ENCODE measurements at regions not wholly inside any gene's neighbourhood (a gene's known extent, or its start where the extent isn't known, plus 50 kb on each side); places are given as distances from the start of the nearest gene placed in this dataset.

GRCh38 chr7:118298771-118299170, 74.3 kb downstream of the ANKRD7 start:
- H3K27ac Mint-ChIP-seq = no peak overlapping the region
- no peaks in the 10 kb centered on the region for H3K4me1 Mint-ChIP-seq
- H3K27me3 Mint-ChIP-seq = peaks cover 2% of the 10 kb centered on the region
- DNase-seq = no peak
- no peaks in the 10 kb centered on the region for H3K36me3 Mint-ChIP-seq (ENCODE audit: low read depth)
- H3K9me3 ChIP-seq (ENCODE audit: control insufficient read depth, low read length, poor library complexity, severe bottlenecking) = no peaks in the 10 kb centered on the region
- H3K4me3 Mint-ChIP-seq = no peak overlapping the region
- ATAC-seq = no peak

- peaks cover 10% of the 10 kb centered on the region for H3K27me3 Mint-ChIP-seq
- H3K36me3 Mint-ChIP-seq (ENCODE audit: low read depth) = no peaks in the 10 kb centered on the region
Observed at GRCh38 chr7:118300177-118300576, 75.7 kb downstream of the ANKRD7 start.

GRCh38 chr7:118304100-118304499, 79.6 kb downstream of the ANKRD7 start:
- Mint-ChIP-seq H3K4me1 (no peaks in the 10 kb centered on the region), H3K27me3 (peaks cover 10% of the 10 kb centered on the region), H3K4me3 (no peak overlapping the region), H3K36me3 (ENCODE audit: low read depth) (no peaks in the 10 kb centered on the region), H3K27ac (no peak overlapping the region)
- DNase-seq = no peak
- no peaks in the 10 kb centered on the region for H3K9me3 ChIP-seq (ENCODE audit: control insufficient read depth, low read length, poor library complexity, severe bottlenecking)
- no peak for ATAC-seq

More at GRCh38 chr7:118300177-118300576, 75.7 kb downstream of the ANKRD7 start:
- ATAC-seq (no peak), DNase-seq (no peak)
- Mint-ChIP-seq H3K4me1 (no peaks in the 10 kb centered on the region), H3K4me3 (no peak overlapping the region), H3K27ac (no peak overlapping the region)
- no peaks in the 10 kb centered on the region for H3K9me3 ChIP-seq (ENCODE audit: control insufficient read depth, low read length, poor library complexity, severe bottlenecking)

GRCh38 chr7:118305671-118306070, 81.2 kb downstream of the ANKRD7 start:
- no peak for ATAC-seq
- Mint-ChIP-seq H3K36me3 (ENCODE audit: low read depth) (no peaks in the 10 kb centered on the region), H3K27me3 (peaks cover 10% of the 10 kb centered on the region), H3K4me1 (no peaks in the 10 kb centered on the region), H3K27ac (no peak overlapping the region), H3K4me3 (no peak overlapping the region)
- no peak for DNase-seq
- H3K9me3 ChIP-seq (ENCODE audit: control insufficient read depth, low read length, poor library complexity, severe bottlenecking) = no peaks in the 10 kb centered on the region

GRCh38 chr7:118306771-118307170, 82.3 kb downstream of the ANKRD7 start:
- Mint-ChIP-seq H3K27me3 (peaks cover 10% of the 10 kb centered on the region), H3K4me3 (no peak overlapping the region), H3K36me3 (ENCODE audit: low read depth) (no peaks in the 10 kb centered on the region), H3K4me1 (no peaks in the 10 kb centered on the region), H3K27ac (no peak overlapping the region)
- ATAC-seq (no peak), DNase-seq (no peak)
- H3K9me3 ChIP-seq (ENCODE audit: control insufficient read depth, low read length, poor library complexity, severe bottlenecking) = no peaks in the 10 kb centered on the region

- ATAC-seq = no peak
- no peak overlapping the region for H3K27ac Mint-ChIP-seq
Observed at GRCh38 chr7:118311121-118311836, 86.8 kb downstream of the ANKRD7 start.

GRCh38 chr7:118312051-118312450, 87.5 kb downstream of the ANKRD7 start:
- no peak overlapping the region for H3K4me3 Mint-ChIP-seq
- H3K27ac Mint-ChIP-seq = no peak overlapping the region
- H3K27me3 Mint-ChIP-seq = no peaks in the 10 kb centered on the region
- H3K36me3 Mint-ChIP-seq (ENCODE audit: low read depth) = no peaks in the 10 kb centered on the region
- ATAC-seq (no peak), DNase-seq (no peak)
- H3K4me1 Mint-ChIP-seq = no peaks in the 10 kb centered on the region
- no peaks in the 10 kb centered on the region for H3K9me3 ChIP-seq (ENCODE audit: control insufficient read depth, low read length, poor library complexity, severe bottlenecking)

More at GRCh38 chr7:118311121-118311836, 86.8 kb downstream of the ANKRD7 start:
- no peaks in the 10 kb centered on the region for H3K4me1 Mint-ChIP-seq
- DNase-seq = no peak
- no peaks in the 10 kb centered on the region for H3K9me3 ChIP-seq (ENCODE audit: control insufficient read depth, low read length, poor library complexity, severe bottlenecking)
- H3K36me3 Mint-ChIP-seq (ENCODE audit: low read depth) = no peaks in the 10 kb centered on the region
- no peak overlapping the region for H3K4me3 Mint-ChIP-seq
- H3K27me3 Mint-ChIP-seq = no peaks in the 10 kb centered on the region

DNA sequence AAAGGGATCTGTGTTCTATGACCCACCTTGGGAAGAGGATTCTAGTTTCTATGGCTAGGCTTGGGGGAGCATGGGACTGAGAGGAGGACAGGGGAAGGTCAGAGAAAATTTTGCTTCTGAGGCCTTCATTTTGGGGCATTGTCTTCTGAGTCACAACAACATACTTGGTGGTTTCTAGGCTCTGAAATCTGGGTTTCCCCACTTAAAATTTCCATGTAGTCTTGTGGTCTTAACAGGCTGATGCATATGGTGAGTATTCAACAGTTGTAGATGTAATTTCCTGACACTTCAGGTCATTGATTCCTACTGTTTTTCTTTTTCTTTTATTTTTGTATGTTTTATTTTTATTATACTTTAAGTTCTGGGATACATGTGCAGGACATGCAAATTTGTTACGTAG, 88.5 kb downstream of the ANKRD7 start:
- H3K27me3 Mint-ChIP-seq = no peaks in the 10 kb centered on the region
- H3K36me3 Mint-ChIP-seq (ENCODE audit: low read depth) = no peaks in the 10 kb centered on the region
- H3K4me3 Mint-ChIP-seq = no peak overlapping the region
- ATAC-seq (no peak), DNase-seq (no peak)
- no peaks in the 10 kb centered on the region for H3K4me1 Mint-ChIP-seq
- H3K9me3 ChIP-seq (ENCODE audit: control insufficient read depth, low read length, poor library complexity, severe bottlenecking) = no peaks in the 10 kb centered on the region
- no peak overlapping the region for H3K27ac Mint-ChIP-seq

DNA sequence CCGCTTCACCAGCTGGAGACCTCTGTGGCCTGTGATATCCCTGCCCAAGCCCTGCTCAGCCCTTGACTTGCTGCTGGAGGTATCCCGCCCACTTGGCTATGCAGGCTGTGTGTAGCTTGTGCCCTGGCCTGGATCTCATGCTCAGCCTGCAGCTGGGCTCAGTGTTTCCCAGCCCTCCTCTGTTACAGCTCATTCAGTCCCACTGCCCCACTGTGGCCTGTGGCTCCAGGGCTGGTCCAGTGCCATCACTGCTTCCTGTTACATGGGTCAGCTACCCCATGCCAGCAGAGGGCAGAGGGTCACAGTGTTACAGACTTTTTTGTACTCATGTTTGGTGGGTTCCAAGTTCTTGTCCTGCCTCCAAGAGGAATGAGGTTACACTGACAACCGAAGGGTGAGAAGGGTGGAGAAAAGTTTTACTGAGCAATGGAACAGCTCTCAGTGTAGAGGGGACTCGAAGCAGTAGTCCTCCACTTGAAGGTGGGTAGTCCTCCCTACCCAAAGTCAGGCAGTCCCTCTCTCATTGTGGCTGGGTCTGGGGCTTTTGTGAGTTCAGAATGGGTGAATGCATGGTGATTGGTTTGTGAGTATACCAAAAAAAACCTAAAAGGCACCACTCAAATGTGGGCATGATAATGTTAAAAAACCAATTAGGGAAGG, 100.4 kb downstream of the ANKRD7 start:
- ATAC-seq (no peak), DNase-seq (no peak)
- no peaks in the 10 kb centered on the region for H3K4me1 Mint-ChIP-seq
- no peak overlapping the region for H3K4me3 Mint-ChIP-seq
- H3K36me3 Mint-ChIP-seq (ENCODE audit: low read depth) = peaks cover 2% of the 10 kb centered on the region
- no peaks in the 10 kb centered on the region for H3K9me3 ChIP-seq (ENCODE audit: control insufficient read depth, low read length, poor library complexity, severe bottlenecking)
- H3K27ac Mint-ChIP-seq = no peak overlapping the region
- peaks cover 17% of the 10 kb centered on the region for H3K27me3 Mint-ChIP-seq

DNA sequence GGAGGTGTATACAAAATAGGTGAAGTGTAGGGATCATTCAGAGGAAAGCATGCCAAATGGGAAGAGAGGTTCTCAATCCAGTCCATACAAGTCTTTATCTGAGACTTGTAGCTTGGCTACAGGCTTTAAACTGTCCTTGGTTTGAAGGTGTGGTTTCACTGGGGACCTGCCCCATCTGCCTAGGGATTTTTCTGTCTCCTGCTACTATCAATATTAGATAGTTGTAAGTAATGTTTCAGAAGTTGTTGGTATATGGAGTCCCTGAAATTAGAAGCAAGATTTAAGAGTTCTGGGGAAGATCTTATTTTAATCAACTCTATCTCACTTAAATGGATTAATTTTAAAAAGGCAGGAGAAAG, 100.9 kb downstream of the ANKRD7 start:
- Mint-ChIP-seq H3K27me3 (peaks cover 22% of the 10 kb centered on the region), H3K4me1 (no peaks in the 10 kb centered on the region), H3K27ac (no peak overlapping the region), H3K4me3 (no peak overlapping the region), H3K36me3 (ENCODE audit: low read depth) (peaks cover 2% of the 10 kb centered on the region)
- DNase-seq (no peak), ATAC-seq (no peak)
- H3K9me3 ChIP-seq (ENCODE audit: control insufficient read depth, low read length, poor library complexity, severe bottlenecking) = no peaks in the 10 kb centered on the region

DNA sequence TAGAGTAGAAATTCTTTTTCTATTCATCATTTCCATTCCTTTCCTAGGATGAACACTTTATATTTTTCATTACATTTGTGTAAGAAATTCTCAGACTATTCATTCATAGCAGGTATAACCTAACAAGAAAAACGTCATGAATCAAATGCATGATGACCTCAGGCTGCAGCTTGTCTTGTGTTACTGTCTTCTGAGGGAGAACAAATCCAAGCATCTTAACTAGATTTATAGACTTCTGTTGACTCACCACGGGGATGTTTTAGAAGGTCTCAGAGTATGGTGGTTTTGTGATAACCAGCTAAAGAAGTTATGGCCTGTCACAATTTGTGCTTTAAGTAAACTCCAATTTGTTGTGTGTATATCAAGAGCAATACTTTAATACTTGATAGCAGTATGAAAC, 102.7 kb downstream of the ANKRD7 start:
- no peak overlapping the region for H3K4me3 Mint-ChIP-seq
- no peak overlapping the region for H3K27ac Mint-ChIP-seq
- H3K4me1 Mint-ChIP-seq = no peaks in the 10 kb centered on the region
- peaks cover 22% of the 10 kb centered on the region for H3K27me3 Mint-ChIP-seq
- ATAC-seq (no peak), DNase-seq (no peak)
- peaks cover 2% of the 10 kb centered on the region for H3K36me3 Mint-ChIP-seq (ENCODE audit: low read depth)
- H3K9me3 ChIP-seq (ENCODE audit: control insufficient read depth, low read length, poor library complexity, severe bottlenecking) = no peaks in the 10 kb centered on the region

DNA sequence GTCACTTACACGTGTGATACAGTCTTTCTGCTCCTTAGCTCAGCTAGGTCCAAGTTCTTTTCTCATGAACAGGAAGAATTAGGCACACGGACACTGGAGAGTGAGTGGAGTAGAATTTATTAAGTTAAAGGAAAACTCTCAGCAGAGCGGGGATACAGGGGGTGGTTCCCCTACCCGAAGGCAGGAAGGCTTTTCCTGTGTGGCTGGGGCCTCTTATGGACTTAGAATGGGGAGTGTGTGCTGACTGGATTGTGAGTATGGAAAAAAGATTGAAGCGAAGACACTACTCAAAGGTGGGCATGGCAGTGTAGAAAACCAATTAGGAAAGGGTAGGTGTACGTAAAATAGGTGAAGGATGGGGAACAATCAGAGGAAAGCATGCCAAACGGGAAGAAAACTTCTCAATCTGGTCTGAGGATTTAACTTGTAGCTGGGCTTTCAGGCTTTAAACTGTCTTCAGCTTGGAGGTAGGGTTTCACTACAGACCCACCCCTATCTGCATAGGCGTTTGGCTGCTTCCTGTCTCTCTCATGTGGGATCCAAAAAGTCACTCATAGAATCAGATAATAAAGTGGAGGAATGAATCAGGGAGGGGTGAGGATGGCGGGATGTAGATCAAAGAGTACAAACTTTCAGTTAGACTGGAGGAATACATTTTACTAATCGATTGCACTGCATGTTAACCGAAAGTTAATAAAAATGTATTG, 104.2 kb downstream of the ANKRD7 start:
- Mint-ChIP-seq H3K4me1 (no peaks in the 10 kb centered on the region), H3K4me3 (no peak overlapping the region), H3K27me3 (peaks cover 22% of the 10 kb centered on the region), H3K36me3 (ENCODE audit: low read depth) (peaks cover 2% of the 10 kb centered on the region), H3K27ac (no peak overlapping the region)
- no peak for ATAC-seq
- DNase-seq = no peak
- no peaks in the 10 kb centered on the region for H3K9me3 ChIP-seq (ENCODE audit: control insufficient read depth, low read length, poor library complexity, severe bottlenecking)

GRCh38 chr7:118330388-118330787, 105.9 kb downstream of the ANKRD7 start:
- H3K9me3 ChIP-seq (ENCODE audit: control insufficient read depth, low read length, poor library complexity, severe bottlenecking) = no peaks in the 10 kb centered on the region
- Mint-ChIP-seq H3K4me3 (no peak overlapping the region), H3K4me1 (no peaks in the 10 kb centered on the region)

More at GRCh38 chr7:118330388-118330787, 105.9 kb downstream of the ANKRD7 start:
- no peak for DNase-seq
- H3K27me3 Mint-ChIP-seq = peaks cover 16% of the 10 kb centered on the region
- no peak for ATAC-seq
- H3K27ac Mint-ChIP-seq = no peak overlapping the region
- peaks cover 2% of the 10 kb centered on the region for H3K36me3 Mint-ChIP-seq (ENCODE audit: low read depth)

All from T-helper 17 cell (primary cell).